ENCODE measurements at regions not wholly inside any gene's neighbourhood (a gene's known extent, or its start where the extent isn't known, plus 50 kb on each side); places are given as distances from the start of the nearest gene placed in this dataset.
"Not testable (repeated sequence)": the region's sequence is repeated elsewhere in the genome, so short reads cannot be mapped to it uniquely, and the experiment has no call there.

DNA sequence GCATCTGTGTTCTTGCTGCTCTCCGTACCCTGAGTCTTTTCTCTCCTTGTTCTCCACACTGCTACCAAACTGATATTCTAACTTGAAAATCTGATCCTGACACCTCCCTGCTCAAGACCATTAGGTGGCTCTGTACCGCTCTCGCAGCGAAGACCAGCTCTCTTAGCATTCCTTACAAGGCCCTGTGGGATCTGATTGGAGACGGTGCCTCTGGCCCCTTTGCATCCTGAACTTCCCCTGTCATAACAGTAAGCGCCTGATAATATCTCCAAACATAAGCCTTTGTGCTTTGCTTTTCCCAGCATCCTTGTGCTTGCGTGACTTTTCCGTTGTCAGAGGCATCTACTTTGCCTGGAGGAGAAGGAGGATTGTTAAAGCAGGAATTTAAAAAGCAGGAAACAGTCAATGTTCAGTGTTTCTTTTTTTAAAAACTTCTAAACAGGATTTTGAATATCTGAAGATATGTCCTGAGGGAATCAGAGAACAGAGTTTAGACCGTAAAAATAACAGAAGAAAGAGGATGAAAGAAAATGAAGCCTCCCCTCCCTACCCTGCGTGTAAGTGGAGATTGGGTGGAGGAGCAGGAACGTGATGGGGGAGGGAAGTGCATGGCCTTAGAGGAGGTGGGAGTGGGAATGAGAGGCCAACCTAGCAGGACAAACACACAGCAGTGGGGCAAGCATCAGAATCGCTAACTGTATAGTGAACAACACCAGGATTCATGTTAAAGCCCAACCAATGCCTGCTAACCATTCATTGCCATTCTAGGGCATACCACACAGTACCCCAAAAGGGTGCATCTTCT, 89.2 kb upstream of the STMND1 start:
- DNase-seq: no peak

DNA sequence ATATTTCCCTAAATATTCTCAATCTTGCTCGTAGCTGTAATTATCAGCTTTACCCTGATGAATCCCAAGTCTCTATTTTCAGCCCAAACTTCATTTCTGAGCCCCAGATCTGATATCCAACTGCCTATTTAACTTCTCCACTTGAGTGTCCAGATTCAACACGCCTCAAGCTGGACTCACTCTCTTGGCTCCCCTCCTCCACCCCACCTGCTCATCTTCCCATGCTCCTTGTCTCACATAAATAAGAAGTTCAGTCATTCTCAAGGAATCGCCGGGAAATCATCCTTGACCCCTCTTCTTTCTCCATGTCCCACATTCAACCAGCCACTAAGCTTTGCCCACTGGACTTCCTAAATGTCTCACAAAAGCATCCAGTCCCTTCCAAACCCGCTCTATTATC, 89.9 kb upstream of the STMND1 start:
- DNase-seq: no peak

DNA sequence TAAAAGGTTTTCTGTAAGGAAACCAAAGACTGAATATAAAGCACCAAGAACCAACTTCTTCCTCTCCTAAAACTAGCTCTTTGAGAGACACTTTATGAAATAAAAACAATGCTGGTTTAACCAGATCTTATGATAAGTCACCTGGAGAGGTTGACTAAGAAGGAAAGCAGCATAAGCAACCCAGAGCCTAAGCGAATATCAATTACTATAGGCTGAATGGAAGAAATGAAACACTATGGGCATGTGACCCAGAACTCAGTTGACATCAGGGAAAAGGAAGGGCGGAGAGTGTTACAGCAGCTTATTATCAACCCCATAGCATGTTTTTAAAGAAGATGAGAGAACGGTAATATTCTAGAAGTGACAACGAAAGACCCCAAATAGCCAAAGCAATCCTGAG, 94.1 kb upstream of the STMND1 start:
- no peak for DNase-seq

DNA sequence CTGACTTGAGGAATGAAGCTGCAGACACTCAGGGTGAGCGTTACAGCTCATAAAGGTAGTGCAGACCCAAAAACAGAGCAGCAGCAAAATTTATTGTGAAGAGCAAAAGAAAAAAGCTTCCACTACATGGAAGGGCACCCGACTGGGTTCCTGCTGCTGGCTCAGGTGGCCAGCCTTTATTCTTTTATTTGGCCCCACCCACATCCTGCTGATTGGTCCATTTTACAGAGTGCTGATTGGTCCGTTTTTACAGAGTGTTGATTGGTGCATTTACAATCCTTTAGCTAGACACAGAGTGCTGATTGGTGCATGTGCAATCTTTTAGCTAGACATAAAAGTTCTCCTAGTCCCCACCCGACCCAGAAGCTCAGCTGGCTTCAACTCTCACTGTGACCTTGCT, 95.3 kb upstream of the STMND1 start:
- no peak for DNase-seq

DNA sequence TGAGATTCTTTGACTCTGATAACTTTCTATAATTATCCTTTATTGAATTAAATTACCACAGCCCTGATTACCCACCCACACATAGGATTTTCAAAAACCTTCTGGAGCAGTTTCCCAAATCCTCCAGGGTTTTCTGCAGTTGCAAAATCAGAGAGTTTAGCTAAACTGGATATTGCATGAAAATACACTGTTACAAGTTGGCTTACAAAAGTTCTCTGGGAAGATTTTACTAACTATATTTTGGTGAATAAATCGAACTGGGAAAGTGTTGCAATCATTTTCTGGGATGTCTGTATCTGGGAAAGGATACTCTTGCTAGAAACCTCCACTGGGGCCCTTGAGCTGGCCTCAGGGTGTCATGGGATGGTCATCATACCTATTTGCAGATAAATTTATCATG, 97.6 kb upstream of the STMND1 start:
- DNase-seq: no peak

DNA sequence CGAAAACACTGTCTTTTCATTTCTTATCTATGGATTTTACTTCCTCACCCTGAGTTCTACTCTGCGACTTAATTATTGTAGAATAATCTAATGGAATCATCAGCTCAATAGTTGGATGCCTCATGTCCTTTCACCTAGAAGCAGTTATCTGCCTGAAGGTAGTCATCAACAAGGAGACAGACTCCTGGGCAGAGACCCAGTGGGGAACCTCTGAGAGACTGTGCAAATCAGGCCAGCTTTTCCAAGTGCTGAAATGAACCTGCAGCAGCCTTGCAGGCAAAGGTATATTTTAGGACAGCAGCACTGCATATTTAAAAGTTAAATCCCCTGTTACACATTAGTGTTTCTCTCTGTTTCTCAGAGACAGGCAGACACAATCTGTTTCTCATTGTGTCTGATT, 99.7 kb upstream of the STMND1 start:
- DNase-seq: no peak

DNA sequence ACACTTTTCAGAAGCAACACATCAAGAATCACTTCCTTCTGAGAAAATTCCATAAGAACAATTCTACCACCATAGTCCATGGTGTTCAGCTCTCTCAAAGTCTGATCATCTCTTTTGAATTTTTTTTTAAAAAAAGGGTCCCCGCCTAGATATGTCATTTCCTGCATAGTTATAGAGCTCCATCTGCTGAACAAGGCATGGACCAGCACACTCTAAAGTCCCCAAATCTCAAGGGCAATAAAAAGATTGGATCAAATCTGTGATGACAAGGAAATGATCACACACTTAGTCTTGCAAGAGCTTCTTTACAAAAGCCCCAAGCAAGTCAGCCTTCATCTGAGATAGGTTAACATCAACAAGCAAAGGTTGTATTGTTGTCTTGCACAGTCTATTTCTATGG, 100.7 kb upstream of the STMND1 start:
- no peak for DNase-seq

DNA sequence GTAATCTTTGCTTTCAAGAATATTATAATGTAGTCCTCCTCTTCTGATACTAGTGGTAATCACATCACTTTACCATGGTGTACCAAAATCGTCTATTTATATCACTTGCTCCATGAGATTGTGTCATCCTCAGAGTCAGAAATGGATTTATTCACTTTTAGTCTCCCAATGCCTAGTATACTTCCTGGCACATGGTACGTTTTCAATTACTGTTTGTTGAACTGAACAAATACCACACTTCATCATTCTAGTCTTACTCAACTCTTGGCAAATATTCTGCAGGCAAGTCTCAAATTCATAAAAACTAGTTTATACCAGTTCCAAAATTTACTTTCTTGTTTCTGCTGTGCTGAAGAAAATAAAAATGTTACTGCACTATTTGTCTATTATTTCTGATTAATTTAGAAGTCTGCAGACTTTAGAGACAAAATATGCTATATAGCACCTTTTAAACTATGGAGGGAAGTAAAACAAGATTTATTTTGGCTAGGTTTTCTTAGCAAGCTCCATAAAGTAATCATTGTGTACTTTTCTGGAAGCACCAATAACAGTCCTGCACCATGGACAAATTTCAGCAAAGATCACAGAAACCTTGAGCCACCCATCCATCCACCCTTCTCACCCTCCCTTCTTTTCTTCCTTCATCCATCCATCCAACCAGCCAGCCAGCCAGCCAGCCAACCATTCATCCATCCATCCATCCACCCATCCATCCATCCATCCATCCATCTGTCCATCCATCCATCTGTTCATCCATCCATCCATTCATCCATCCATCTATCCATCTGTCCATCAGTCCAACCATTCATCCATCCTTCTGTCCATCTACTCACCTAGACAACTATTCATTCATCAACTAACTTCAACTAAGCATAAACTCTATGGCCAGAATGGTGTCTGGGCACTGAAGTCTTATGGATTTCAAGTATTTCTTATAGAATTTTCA, 102.1 kb upstream of the STMND1 start:
- no peak for DNase-seq

DNA sequence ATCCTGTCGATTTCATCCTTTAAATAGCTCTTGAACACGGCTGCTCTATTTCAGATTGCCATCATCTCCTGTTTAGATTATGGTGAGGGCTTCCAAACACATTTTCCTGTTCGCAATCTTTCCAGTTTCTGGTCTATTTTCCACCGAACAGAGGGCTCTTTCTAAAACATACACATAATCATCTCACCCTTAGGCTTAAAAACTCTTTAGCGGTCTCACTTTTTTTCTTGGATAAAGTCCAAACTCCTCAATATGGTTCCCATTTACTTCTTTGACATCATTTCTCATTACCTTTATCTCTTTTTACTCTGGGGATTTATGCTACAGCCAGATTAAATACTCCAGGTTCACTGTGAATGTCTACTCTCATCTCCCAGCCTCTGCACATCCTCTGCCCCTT, 103.4 kb upstream of the STMND1 start:
- DNase-seq: no peak

DNA sequence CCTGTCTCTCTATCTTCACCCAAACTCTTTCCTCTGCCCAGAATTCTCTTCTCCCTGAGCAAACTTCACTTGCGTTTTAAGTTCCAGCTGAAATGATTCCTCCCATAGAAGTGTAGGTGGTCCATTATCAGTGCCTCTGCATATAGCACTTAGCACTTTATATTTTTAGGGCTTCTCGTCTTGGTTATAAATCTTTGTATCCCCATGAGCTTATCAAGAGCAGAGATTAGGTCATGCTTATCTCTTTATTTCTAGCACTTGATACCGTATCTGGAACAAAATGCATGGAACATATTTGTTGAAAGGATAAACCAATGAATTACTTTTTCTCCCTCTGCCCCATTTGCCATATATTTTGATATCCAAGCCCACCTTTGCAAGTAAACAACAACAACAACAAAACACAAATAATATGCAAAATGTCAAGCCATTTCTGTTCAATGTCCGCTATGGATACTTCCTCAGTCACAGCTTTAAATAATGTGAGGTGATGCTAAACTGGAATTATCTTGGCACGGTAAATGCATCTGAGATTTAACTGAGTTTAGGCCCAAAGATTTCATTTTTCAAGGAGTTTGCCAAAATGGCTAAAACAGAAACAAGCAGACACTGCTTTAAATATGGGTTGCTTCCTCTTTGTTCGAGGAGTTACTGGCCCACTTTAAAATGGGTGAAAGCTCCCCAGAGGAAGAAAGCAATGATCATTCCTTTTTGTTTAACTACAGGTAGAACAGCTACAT, 106.2 kb upstream of the STMND1 start:
- DNase-seq: no peak

DNA sequence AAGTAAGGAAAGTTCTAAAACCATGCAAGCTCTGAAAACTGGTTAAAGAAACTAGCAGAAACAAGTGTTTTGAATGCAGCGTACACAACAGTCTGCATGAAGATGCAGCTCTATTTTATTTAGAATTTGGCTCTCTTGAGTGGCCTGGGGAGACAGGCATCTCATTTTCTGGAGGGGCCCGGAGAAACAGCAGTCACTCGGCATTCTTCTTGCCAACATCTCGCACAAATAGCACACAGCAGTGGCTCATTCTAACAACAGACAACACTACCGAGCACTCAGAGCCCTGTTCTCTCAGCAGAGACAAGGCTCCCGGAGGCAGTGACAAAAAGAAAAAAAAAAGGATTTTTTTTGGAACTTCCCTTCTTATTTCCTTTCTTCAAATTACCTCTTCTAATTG, 108.5 kb upstream of the STMND1 start:
- DNase-seq: no peak

DNA sequence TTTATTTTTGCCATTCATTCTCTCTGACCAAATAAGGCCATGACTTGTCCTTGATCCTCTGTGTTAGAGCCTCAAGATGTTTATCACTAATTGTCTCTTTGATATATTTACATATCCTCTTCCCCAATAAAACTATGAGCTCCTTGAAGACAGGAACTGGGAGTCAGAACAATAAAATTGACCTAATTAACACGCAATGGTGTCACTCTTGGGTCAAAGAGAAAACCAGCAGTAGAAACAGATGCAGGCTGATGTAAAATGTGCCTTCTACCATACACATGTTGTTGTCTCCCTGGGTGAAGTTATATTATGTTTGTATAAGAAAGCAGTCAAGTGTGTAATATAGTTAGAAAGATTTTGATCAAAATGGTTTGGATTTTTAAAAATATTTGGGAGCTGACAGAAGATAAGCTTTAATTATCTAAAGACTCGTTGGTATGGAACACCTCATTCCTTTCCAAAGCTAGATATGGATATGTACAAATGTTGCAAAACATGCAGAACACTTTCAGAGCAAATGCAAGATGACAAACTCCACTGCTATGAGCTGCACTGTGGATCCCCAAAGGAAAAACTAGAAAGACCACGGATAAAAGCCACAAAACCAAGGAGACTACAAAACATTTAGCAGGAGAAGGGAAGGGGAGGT, 109.7 kb upstream of the STMND1 start:
- DNase-seq: no peak

DNA sequence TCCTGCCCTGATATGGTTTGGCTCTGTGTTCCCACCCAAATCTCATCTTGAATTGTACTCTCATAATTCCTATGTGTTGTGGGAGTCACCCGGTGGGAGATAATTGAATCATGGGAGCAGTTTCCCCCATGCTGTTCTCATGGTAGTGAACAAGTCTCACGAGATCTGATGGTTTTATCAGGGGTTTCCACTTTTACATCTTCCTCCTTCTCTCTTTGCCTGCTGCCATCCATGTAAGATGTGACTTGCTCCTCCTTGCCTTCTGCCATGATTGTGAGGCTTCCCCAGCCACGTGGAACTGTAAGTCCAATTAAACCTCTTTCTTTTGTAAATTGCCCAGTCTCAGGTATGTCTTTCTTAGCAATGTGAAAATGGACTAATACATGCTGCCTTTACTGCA, 111.9 kb upstream of the STMND1 start:
- not testable (repeated sequence) for DNase-seq

DNA sequence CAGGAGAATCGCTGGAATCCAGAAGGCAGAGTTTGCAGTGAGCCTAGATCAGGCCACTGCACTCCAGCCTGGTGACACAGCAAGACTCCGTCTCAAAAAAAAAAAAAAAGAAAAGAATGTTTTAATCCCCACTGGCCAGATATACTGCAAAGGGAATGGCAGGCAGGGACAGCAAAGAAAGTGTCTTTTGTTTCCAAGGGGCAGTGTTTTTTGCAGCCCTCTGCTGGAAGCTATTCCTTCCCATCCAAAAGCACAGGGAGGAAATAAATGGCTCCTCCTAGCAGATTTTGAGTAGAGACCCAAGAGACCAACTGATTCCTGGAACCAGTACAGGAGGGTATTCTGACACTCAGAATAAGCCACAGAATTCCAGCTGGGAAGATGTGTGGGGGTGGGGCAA, 112.5 kb upstream of the STMND1 start:
- DNase-seq: no peak

DNA sequence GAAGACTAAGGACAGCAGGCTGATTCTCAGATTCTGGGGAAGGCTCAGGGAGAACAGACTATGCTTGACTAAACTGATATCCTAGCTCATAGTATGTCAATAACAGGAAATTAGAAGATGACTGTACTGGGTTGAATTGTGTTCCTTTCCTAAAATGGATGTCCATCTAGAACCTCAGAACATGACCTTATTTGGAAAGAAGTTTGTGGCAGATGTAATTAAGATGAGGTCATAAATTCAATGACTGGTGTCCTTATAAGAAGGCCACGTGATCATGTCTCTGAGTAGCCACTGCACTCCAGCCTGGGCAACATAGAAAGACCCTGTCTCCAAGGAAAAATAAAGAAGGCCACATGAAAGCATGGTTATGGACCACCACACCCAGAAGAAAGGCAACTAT, 113.9 kb upstream of the STMND1 start:
- no peak for DNase-seq

DNA sequence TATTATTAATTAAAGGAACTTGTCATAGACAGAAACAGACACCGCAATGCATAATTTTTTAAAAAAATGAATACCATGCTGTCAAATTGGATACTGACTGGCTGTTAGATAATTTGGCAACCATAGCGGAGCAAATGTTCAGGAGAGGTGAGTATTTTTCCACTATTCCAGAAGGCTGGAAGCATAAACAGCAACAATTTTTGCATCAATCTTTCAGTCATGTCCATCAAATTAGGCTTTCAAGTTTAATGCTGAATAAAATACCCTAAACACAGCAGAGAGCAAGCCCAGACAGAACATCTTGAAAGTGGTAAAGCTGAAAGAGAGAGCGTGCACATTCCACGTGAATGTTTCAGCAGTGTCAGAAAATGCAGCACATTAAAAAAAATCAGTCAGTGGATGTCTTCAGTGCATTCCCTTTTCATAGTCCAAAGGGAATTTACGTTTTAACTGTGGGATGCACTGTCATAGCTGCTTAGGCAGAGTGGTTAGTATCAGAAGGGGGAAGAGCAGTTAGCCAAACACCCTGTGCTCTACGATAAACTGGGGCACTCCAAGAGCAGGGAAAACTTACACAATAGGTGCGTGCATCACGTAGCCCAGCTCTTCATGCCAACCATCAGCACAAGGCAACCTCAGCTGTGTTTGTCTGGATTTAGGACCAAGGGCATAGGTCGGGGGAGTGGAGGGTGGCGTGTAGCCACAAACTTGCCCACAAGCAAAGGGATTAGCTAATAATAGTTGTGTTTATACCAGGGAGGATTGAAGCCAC, 116.2 kb upstream of the STMND1 start:
- no peak for DNase-seq

DNA sequence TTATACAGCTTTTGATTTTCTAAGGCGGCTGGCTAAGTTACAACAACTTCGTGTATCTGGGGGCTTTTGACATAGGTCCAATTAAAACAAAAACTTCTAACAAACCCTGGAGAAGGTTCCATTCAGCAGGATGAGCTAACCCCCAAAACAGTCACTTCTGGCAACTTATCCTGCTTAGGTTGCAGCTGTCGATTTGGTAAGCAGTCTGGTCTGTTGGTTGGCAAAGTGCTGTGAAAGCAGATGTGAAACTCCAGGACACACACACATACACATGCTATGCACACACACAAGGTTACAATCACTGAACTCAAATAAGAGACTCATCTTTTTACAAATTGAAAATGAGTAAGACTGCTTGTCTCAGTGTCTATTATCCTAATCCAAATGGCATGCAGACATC, 119.0 kb upstream of the STMND1 start:
- no peak for DNase-seq

DNA sequence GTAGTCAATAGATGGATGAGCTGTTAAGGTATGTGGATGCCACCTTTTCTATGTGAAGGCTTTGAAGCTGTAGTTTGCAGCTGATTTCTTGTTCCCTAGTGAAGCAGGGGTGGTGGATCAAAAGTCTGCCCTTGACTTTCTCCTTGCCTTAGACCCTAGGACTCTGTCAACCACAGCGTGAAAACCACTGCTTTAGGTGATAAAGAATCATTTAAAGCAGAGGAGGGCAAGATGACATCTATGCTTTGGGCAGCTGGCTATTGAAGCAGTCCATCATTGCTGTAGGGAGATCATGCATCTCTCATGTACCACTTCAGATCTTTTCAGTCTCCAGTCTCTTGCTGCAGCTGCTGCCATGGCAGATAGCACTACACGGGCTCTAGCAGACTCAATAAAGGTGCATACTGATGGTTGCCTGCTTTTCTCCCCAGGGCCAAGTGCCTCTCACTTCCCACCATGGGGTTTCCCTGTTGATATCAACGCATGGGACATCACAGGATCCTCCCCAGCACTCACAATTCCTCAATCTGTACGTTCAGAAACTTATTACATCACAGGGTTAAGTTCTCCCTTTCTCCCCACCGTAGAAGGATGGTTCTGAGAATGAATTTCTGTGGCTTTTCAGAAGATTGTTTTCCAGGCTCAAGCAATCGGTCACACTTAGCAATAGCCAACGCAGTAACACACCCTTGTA, 122.0 kb upstream of the STMND1 start:
- DNase-seq: no peak

DNA sequence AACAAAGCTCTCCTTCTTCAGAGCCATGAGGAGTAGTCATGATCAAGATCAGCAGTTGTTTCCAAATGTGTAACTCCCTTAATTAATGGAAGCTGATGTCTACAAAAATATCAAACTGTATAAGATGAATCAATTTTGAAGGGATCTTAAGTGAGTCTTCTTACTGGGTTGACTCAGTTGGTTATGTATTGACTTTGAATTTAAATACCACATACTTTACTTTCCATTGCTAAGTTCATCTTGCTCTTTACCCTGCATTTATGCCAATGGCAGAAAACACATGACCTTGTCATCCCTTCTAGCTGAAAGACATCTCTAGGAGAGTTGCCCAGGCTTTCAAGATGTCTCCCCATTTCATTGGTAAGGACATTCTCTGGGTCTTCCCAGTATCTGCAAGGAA, 123.2 kb upstream of the STMND1 start:
- DNase-seq: no peak

DNA sequence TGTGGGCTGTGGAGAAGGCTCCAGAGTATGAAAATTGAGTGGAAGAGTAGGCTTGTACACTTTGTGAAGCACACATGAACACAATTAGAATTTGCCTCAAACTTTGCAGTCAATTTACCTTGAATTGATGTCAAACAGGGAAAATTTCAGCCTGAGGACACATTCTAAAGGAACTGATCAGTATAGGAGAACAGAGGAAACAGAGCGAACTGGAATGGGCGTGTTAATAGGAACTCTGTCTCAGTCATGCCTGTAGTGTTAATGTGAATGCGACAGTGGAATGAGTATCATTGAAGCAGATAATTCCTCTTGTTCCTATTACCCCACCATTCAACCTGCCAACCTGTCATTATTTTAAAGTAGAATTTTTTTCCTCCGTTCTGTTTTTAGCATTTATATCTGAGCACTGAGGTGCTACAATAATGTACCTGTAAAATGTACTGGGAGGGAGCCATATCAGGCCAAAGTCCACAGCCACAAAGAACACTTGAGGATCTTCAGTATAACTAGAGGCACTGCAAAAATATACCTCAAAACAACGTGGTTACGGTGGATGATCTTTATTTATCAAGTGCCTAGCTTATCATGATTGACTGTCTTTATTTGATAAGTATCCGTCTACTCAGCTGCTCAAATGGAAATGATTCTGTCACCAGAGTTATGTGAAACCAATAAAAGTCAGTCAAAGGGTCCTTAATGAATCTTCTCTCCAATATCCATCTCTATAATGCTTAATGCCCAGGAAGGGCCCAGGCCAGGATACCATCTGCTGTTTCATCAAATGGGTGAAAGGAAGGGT, 125.3 kb upstream of the STMND1 start:
- DNase-seq: no peak
